Bronchial epithelial cell (primary cell): ENCODE measurements at regions not wholly inside any gene's neighbourhood (a gene's known extent, or its start where the extent isn't known, plus 50 kb on each side); places are given as distances from the start of the nearest gene placed in this dataset.
A peak's percentile ranks its signal among the peaks of the same experiment; 100 is the strongest.

ENCODE experiments used
- DNase-seq: peaks from one replicate; pipeline ENCODE4 v3.0.0-alpha.2; 2010; ENCODE audit warnings: low read depth
- FAIRE-seq: peaks from 2 replicates; lab custom pipeline; 2011; peaks lifted over from hg19 to GRCh38; lab: Jason Lieb, UNC
- H3K27me3 ChIP-seq: 2 replicates; pipeline ENCODE4 v1.5.1; 2011; ENCODE audit warnings: low read length; ENCODE audit not compliant: control insufficient read depth, insufficient read depth
- H3K36me3 ChIP-seq: 2 replicates; pipeline ENCODE4 v1.5.1; 2011; ENCODE audit warnings: low read length; ENCODE audit not compliant: control insufficient read depth, insufficient read depth
- H3K4me3 ChIP-seq: 2 replicates; pipeline ENCODE4 v1.5.1; 2011; ENCODE audit warnings: mild to moderate bottlenecking, low read depth, low read length, control low read depth
- TF ChIP-seq, protein P1 (sequence below): IDR thresholded peaks from 2 replicates; pipeline ENCODE4 v1.5.1; 2011; ENCODE audit warnings: mild to moderate bottlenecking, moderate library complexity, low read length, control low read depth, inconsistent platforms; ENCODE audit not compliant: insufficient read depth, severe bottlenecking

DNA sequence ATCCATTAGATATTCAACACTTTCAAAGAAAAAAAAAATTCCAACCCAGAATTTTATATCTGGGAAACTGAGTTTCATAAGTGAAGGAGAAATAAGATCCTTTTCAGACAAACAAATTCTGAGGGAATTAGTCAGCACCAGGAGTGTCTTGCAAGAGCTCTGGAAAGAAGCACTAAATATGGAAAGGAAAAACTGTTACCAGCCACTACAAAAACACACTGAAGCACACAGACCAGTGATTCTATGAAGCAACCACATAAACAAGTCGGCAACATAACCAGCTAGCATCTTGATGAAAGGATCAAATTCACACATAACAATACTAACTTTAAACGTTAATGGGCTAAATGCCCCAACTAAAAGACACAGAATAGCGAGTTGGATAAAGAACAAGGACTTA lies 368.4 kb upstream of the MIR17HG start:
- TF ChIP-seq, protein P1, sequence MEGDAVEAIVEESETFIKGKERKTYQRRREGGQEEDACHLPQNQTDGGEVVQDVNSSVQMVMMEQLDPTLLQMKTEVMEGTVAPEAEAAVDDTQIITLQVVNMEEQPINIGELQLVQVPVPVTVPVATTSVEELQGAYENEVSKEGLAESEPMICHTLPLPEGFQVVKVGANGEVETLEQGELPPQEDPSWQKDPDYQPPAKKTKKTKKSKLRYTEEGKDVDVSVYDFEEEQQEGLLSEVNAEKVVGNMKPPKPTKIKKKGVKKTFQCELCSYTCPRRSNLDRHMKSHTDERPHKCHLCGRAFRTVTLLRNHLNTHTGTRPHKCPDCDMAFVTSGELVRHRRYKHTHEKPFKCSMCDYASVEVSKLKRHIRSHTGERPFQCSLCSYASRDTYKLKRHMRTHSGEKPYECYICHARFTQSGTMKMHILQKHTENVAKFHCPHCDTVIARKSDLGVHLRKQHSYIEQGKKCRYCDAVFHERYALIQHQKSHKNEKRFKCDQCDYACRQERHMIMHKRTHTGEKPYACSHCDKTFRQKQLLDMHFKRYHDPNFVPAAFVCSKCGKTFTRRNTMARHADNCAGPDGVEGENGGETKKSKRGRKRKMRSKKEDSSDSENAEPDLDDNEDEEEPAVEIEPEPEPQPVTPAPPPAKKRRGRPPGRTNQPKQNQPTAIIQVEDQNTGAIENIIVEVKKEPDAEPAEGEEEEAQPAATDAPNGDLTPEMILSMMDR = no peak
- no peak for FAIRE-seq
- H3K27me3 ChIP-seq = no peaks in the 10 kb centered on the region
- H3K4me3 ChIP-seq = no peak overlapping the region
- H3K36me3 ChIP-seq = no peaks in the 10 kb centered on the region
- peak; percentile 3 for DNase-seq

DNA sequence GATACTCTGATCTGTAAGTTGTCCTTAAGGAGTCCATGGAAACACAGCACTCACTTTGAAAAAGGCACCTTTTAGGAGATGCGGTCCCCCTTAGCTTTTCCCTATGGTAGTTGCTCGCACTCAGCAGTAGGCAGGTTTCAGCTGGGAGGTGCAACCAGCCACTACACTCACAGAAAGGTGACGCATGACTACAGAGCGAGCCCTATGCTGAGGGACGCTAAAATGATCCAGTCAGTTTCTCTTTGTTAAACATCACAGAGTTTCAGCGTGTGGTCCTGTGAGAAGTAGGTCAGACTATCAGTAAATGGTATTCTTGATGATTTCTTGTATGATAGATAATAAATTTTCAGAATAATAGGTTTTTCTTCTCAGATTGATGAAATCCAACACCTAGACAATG lies 362.7 kb upstream of the MIR17HG start:
- TF ChIP-seq, protein P1 = no peak
- no peaks in the 10 kb centered on the region for H3K27me3 ChIP-seq
- DNase-seq (no peak), FAIRE-seq (no peak)
- H3K4me3 ChIP-seq = no peak overlapping the region
- no peaks in the 10 kb centered on the region for H3K36me3 ChIP-seq

DNA sequence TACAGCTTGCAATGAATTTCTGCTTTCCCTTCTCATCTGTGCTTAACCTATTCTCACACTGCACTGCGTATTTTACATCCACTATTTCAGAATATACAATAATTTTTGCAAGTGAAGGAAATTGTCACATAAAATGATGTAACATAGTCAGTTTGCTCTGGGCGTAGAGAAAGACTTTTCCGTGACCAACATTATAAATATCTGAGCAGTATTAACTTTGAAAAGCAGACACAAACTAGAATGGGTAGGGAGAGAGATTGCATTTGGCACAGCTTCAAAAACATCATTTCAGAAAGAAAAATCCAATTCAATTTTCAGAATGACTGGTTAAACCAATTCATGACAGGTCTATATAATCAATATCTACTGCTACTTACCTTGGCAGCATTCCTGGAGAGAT lies 352.5 kb upstream of the MIR17HG start:
- no peak overlapping the region for H3K4me3 ChIP-seq
- H3K36me3 ChIP-seq = no peaks in the 10 kb centered on the region
- DNase-seq (no peak), FAIRE-seq (no peak)
- H3K27me3 ChIP-seq = no peaks in the 10 kb centered on the region
- TF ChIP-seq, protein P1 = no peak

DNA sequence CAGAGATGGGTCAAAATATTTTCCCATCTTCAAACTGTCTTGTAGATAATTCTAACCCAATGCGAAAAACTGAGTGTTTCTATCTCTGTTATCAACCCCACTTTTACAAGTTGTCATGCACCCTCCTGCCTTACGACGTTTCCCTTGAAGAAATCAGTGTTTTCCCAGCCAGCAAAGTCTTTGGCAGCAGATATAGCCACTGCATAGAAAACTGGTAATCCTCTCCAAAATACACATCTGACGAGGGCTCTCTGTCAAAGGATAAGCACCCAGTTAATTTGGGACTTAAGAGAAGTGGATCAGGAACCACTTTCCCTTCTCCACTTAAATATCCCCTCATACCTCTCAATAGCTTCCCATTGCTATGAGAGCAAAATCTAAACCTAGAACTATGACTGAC lies 351.9 kb upstream of the MIR17HG start:
- no peaks in the 10 kb centered on the region for H3K27me3 ChIP-seq
- DNase-seq (no peak), FAIRE-seq (no peak)
- TF ChIP-seq, protein P1 = no peak
- H3K4me3 ChIP-seq = no peak overlapping the region
- H3K36me3 ChIP-seq = no peaks in the 10 kb centered on the region

DNA sequence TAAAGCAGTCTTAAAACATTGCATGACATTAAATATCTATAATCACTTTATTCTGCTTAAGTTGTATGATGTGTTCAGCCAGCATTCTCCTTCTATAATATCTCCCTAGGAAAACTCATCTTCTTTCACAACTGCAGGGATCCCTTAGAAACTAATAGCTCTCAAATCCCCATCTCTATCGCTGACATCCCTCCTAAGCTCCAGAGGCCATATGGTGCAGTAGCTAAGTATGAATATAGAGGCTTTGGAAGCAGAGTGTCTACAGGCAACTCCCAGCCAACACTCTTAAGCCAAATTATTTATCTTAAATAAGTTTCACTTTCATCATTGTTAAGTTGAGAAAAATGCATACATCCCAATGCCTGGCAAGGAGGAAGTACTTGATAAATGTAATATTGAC lies 349.5 kb upstream of the MIR17HG start:
- TF ChIP-seq, protein P1 = no peak
- DNase-seq (no peak), FAIRE-seq (no peak)
- H3K36me3 ChIP-seq = no peaks in the 10 kb centered on the region
- no peak overlapping the region for H3K4me3 ChIP-seq
- H3K27me3 ChIP-seq = no peaks in the 10 kb centered on the region

DNA sequence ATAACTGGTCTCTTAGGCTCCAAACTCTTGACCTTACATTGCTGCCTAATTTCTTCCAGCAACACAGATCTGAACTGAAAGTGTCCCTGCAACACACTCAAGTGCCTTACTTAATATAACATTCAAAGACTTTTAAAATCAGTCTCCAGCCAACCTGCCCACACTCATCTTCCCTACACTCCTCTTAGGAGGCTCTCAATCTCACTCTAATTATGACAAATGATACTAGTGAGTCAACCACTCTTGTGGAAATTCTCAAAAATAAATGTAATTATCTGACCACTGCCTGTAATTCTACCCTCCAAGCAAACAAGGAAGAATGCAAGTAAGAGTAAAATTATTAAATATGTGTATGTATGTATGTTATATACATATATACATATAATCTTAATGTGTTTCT lies 348.1 kb upstream of the MIR17HG start:
- no peaks in the 10 kb centered on the region for H3K36me3 ChIP-seq
- TF ChIP-seq, protein P1 = no peak
- no peak overlapping the region for H3K4me3 ChIP-seq
- FAIRE-seq (no peak), DNase-seq (no peak)
- no peaks in the 10 kb centered on the region for H3K27me3 ChIP-seq
